A549 (cell line): ENCODE measurements at regions not wholly inside any gene's neighbourhood (a gene's known extent, or its start where the extent isn't known, plus 50 kb on each side); places are given as distances from the start of the nearest gene placed in this dataset.

Experiments used
- RCOR1 ChIP-seq: fragments of 150-350 bp; IDR thresholded peaks from 2 replicates; pipeline ENCODE4 v1.6.1; 2014; ENCODE audit warnings: antibody characterized with exemption, low read length, low read depth
- TF ChIP-seq, protein P1 (sequence below): IDR thresholded peaks from 2 replicates; pipeline ENCODE4 v1.6.1; 2012
- TF ChIP-seq, protein P2 (sequence below): fragments of >200 bp; sonication (Bioruptor Twin); formaldehyde crosslinking; IDR thresholded peaks from 3 replicates; pipeline ENCODE4 v1.5.1; 2016
- TF ChIP-seq, protein P3 (sequence below): fragments of 450-650 bp; IDR thresholded peaks from 2 replicates; pipeline ENCODE4 v1.6.1; 2014; ENCODE audit warnings: antibody characterized with exemption

DNA sequence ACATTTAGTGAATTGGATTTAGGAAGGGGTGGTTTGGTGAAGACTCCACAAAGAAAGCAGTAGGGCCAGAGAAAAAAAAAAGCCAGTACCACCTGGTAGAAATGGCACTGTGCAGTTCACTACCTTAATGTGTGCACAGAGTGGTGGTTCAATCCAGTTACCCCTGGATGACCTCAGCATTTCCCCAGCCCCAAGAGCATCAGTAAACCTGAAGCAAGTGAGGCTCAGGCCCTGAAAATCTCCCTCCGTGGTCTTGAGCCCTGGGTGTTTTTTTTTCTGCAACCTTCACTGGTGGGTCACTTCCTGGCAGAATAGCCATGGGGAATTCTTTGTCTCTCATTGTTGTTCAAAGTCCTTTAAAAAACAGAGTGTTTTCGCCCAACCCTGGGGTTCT, 202.9 kb downstream of the GADD45G start:
- TF ChIP-seq, protein P1, sequence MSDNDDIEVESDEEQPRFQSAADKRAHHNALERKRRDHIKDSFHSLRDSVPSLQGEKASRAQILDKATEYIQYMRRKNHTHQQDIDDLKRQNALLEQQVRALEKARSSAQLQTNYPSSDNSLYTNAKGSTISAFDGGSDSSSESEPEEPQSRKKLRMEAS = no peak
- TF ChIP-seq, protein P2, sequence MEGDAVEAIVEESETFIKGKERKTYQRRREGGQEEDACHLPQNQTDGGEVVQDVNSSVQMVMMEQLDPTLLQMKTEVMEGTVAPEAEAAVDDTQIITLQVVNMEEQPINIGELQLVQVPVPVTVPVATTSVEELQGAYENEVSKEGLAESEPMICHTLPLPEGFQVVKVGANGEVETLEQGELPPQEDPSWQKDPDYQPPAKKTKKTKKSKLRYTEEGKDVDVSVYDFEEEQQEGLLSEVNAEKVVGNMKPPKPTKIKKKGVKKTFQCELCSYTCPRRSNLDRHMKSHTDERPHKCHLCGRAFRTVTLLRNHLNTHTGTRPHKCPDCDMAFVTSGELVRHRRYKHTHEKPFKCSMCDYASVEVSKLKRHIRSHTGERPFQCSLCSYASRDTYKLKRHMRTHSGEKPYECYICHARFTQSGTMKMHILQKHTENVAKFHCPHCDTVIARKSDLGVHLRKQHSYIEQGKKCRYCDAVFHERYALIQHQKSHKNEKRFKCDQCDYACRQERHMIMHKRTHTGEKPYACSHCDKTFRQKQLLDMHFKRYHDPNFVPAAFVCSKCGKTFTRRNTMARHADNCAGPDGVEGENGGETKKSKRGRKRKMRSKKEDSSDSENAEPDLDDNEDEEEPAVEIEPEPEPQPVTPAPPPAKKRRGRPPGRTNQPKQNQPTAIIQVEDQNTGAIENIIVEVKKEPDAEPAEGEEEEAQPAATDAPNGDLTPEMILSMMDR = no peak
- TF ChIP-seq, protein P3, sequence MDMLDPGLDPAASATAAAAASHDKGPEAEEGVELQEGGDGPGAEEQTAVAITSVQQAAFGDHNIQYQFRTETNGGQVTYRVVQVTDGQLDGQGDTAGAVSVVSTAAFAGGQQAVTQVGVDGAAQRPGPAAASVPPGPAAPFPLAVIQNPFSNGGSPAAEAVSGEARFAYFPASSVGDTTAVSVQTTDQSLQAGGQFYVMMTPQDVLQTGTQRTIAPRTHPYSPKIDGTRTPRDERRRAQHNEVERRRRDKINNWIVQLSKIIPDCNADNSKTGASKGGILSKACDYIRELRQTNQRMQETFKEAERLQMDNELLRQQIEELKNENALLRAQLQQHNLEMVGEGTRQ = no peak
- no peak for TF ChIP-seq RCOR1
